DMS53 treated with DMSO at 0.1 percent for 48 hours (cell line): ENCODE measurements at regions not wholly inside any gene's neighbourhood (a gene's known extent, or its start where the extent isn't known, plus 50 kb on each side); places are given as distances from the start of the nearest gene placed in this dataset.

Experiments
- DNase-seq: peaks from one replicate; lab custom pipeline; 2025; ENCODE audit not compliant: unreplicated experiment; lab: John Stamatoyannopoulos, UW

- DNase-seq: no peak
Measured at GRCh38 chr20:24277196-24277595, 192.2 kb upstream of the SYNDIG1 start.

GRCh38 chr20:24275946-24276705, 193.3 kb upstream of the SYNDIG1 start:
- DNase-seq: no peak

- DNase-seq: no peak
Measured at GRCh38 chr20:24273251-24273650, 196.2 kb upstream of the SYNDIG1 start.

GRCh38 chr20:24261351-24261750, 208.1 kb upstream of the SYNDIG1 start:
- DNase-seq: no peak

GRCh38 chr20:24257171-24257570, 212.3 kb upstream of the SYNDIG1 start:
- DNase-seq: no peak

DNA sequence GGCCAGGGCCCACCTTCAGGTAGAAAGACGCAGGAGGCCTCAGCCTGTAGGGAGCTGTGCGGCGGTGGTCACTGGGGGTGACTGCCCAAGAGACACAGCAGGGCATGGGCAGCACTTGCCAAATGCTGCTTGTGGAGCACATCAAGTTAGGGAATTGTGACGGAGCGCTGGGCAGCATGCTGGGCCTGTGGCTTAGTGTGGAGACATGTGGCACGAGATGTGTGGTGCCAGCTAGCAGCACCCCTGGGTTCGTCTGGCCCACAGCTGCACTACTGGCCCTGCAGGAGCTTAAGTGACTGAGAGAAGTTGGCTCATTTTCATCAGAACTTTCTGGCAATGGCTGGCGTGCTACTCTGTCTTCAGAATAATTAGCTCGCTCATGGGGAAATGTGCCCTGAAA, 213.1 kb upstream of the SYNDIG1 start:
- DNase-seq: no peak

GRCh38 chr20:24254480-24254879, 214.9 kb upstream of the SYNDIG1 start:
- no peak for DNase-seq

- no peak for DNase-seq
Measured at GRCh38 chr20:24253321-24253720, 216.1 kb upstream of the SYNDIG1 start.

DNA sequence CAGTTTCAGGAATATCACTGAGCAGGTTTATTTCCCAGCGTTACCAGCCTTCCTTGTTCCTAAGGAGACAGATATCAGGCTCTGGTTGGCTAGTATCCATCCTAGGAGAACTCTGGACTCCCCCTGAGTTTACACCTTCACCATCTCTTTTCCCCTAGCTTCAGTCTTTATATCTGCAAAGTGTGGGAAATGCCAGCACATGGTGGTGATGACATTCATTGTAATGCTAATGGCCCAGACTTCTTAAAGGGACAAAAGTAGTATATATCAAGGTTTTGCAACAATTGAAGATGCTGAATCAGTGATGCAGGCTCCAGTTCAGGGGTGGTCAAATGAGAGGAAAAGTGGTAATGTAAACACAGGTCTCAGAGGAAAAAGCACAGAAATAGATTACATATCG, 224.3 kb upstream of the SYNDIG1 start:
- no peak for DNase-seq

GRCh38 chr20:24242763-24243162, 226.7 kb upstream of the SYNDIG1 start:
- no peak for DNase-seq

GRCh38 chr20:24241466-24241865, 228.0 kb upstream of the SYNDIG1 start:
- DNase-seq: no peak

DNA sequence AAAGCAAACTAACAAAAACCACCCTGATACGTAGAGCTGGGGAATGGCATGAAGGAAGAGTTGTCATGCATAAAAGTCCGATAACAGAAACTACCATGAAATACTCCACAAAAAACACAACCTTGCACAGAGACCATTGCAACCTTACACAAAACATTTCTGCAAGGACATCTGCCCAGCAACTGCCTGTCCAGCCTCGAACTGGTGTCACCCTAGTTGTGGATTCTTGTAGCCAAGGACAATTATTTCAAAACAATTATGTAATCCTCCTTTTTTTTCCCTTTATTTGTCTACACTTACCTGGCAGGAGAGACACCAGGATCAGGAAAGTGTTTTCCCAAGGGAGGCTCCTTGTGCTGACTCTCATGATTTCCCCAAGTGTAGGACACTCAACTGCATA, 232.5 kb upstream of the SYNDIG1 start:
- DNase-seq: no peak

DNA sequence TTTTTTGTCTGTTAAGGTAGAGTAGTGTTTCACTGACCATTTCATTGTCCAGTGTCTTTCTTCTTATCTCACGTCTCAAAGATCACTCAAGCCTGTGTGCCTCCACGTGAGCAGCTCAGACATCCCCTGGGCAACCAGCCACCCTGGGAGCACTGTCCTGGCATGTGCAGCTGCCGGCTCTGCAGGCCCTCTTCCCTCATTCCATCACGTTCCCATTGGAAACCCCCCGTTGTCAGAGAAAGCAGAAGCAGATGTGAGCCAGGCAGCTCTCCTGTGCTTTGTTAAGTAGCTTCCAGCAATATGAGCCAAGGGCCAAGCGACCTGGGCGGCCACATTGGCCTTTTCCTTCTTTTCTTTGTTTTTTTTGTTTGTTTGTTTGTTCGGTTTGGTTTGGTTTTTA, 233.2 kb upstream of the SYNDIG1 start:
- DNase-seq: no peak

- DNase-seq: no peak
Measured at GRCh38 chr20:24235296-24236175, 233.9 kb upstream of the SYNDIG1 start.

DNA sequence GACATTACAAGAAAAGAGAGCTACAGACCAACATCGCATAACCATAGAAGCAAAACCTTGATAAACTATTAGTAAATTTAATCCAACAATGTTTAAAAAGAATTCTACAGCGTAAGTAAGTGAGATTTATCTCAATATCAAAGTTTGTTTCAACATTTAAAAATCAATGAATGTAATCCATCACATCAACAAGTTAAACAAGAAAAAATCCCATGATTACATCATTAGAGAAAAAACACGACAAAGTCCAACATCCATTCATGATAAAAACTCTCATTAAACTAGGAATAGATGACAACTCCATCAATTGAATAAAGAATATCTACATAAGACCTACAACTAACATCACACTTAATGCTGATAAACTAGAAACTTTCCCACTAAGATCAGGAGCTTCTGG, 239.0 kb upstream of the GGTLC1 start:
- no peak for DNase-seq

DNA sequence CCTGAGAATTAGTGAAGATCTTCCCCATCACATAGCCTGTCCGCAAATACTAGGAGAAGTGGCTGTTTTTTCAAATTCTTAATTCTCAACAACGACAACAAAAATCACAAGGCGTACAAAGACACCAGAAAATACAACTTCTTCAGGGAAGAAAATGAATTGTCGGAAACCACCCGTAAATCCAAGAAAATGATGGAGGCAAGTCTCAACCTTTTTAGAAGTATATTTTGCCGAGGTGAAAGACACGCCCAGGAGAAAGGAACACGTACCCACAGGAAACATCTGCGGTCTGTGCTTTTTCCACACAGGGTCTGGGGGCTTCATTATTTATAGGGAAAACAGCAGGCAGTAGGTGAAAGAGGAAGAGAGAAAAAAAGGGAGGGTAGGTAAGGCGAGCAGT, 223.9 kb upstream of the GGTLC1 start:
- DNase-seq: no peak

DNA sequence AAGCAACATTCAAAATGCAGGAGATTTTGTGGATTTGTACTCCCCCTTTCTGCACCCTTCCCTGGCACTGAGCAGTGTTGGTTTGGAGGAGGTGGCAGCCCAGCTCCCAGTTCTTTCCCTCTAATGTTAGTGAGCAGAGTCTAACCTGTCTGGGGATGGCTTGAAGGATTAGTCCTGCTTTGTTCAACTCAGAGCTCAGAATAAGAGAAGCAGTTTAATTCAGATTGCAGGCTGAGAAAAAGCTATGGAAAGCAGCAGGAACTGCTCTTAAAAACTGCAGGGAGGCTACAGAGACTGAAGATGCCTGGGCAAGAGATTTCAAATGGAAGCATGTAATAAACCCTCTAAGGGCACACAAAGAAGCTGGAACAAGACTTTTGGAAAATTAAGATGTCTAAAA, 223.4 kb upstream of the GGTLC1 start:
- DNase-seq: no peak

DNA sequence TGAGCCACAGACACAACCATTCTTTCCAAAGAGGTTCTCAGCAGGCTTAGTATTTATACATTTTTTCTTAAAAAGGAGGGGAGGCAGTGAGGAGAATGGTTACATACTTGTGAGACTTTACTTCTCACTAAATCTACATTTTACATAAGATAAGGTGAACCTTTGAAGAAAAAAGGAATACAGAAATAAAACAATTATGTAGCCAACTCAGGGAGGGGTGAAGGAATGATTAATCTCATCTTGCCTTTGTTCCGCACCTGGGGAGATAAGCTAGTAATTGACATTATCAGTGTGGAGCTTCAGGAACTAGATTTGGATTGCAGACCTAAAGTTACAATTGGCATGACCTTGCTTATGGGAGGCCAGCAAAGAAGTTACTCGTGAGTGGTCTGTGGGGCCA, 221.8 kb upstream of the GGTLC1 start:
- DNase-seq: no peak

GRCh38 chr20:24208652-24209051, 220.1 kb upstream of the GGTLC1 start:
- no peak for DNase-seq

DNA sequence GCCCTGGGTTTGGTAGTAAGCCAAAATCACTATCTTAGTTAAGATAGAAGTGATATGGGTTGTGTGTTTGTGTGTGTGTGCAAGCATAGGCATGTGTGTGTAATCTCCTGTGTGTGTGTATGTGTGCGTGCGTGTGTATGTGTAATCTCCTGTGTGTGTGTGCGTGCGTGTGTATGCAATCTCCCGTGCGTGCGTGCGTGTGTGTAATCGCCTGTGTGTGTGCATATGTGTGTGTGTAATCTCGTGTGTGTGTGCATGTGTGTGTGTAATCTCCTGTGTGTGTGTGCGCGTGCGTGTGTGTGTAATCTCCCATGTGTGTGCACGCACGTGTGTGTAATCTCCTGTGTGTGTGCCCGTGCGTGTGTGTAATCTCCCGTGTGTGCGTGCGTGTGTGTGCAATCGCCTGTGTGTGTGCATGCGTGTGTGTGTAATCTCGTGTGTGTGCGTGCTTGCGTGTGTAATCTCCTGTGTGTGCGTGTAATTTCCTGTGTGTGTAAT, 219.3 kb upstream of the GGTLC1 start:
- no peak for DNase-seq

- DNase-seq: no peak
Measured at GRCh38 chr20:24206995-24207394, 218.4 kb upstream of the GGTLC1 start.

- no peak for DNase-seq
Measured at GRCh38 chr20:24203526-24204183, 215.1 kb upstream of the GGTLC1 start.
